H1 (cell line): ENCODE measurements at regions not wholly inside any gene's neighbourhood (a gene's known extent, or its start where the extent isn't known, plus 50 kb on each side); places are given as distances from the start of the nearest gene placed in this dataset.

Source experiments
- CBX8 ChIP-seq: fragments of 300-800, 300-1000 bp; sonication (generic); IDR thresholded peaks from 2 replicates; pipeline ENCODE4 v1.7.1; 2016; ENCODE audit warnings: low read depth, low read length, borderline replicate concordance
- CREB1 ChIP-seq: IDR thresholded peaks from 2 replicates; pipeline ENCODE4 v1.6.1; 2012; ENCODE audit warnings: inconsistent platforms
- EP300 ChIP-seq, 2 experiments: IDR thresholded peaks; 1 replicate in 1 of 2; 2 replicates in 1 of 2; pipeline ENCODE4 v1.6.1; 2011 to 2012; ENCODE audit warnings: low read depth in 2 of 2, low read length in 2 of 2, mild to moderate bottlenecking in 2 of 2, borderline replicate concordance in 1 of 2, inconsistent platforms in 1 of 2, moderate library complexity in 1 of 2
- PHF8 ChIP-seq: fragments of 200-600 bp; sonication (generic); conservative IDR thresholded peaks from 2 replicates; pipeline ENCODE4 v1.7.1; 2012; ENCODE audit warnings: low read depth, mild to moderate bottlenecking, inconsistent platforms, low read length, moderate library complexity
- POLR2A ChIP-seq, 2 experiments: IDR thresholded peaks; 1 replicate in 1 of 2; 2 replicates in 1 of 2; pipeline ENCODE4 v1.6.1; 2011; ENCODE audit warnings: low read depth in 2 of 2, low read length in 2 of 2, mild to moderate bottlenecking in 2 of 2; ENCODE audit errors: control extremely low read depth in 1 of 2
- SP2 ChIP-seq: IDR thresholded peaks from 2 replicates; pipeline ENCODE4 v1.6.1; 2012; ENCODE audit warnings: mild to moderate bottlenecking, low read length, inconsistent platforms
- TAF1 ChIP-seq: IDR thresholded peaks from 2 replicates; pipeline ENCODE4 v1.6.1; 2011; ENCODE audit warnings: mild to moderate bottlenecking, low read depth, low read length
- ZNF274 ChIP-seq: IDR thresholded peaks from 2 replicates; pipeline ENCODE4 v1.7.0; 2012; ENCODE audit warnings: low read length, borderline replicate concordance; ENCODE audit errors: extremely low read depth
- TF ChIP-seq, protein P1 (sequence below): IDR thresholded peaks from 2 replicates; pipeline ENCODE4 v1.6.1; 2012; ENCODE audit warnings: inconsistent platforms
- TF ChIP-seq, protein P2 (sequence below), 3 experiments: IDR thresholded peaks; 1 replicate in 2 of 3; 2 replicates in 1 of 3; pipeline versions ENCODE4 v1.5.1 to v1.6.1; 2011; ENCODE audit warnings: low read length in 3 of 3, mild to moderate bottlenecking in 3 of 3, inconsistent platforms in 2 of 3, low read depth in 1 of 3, moderate library complexity in 1 of 3; ENCODE audit not compliant: insufficient read depth in 1 of 3; ENCODE audit errors: control extremely low read depth in 1 of 3
- TF ChIP-seq, protein P3 (sequence below): IDR thresholded peaks from 2 replicates; pipeline ENCODE4 v1.6.1; 2012; ENCODE audit warnings: low read length, inconsistent platforms

DNA sequence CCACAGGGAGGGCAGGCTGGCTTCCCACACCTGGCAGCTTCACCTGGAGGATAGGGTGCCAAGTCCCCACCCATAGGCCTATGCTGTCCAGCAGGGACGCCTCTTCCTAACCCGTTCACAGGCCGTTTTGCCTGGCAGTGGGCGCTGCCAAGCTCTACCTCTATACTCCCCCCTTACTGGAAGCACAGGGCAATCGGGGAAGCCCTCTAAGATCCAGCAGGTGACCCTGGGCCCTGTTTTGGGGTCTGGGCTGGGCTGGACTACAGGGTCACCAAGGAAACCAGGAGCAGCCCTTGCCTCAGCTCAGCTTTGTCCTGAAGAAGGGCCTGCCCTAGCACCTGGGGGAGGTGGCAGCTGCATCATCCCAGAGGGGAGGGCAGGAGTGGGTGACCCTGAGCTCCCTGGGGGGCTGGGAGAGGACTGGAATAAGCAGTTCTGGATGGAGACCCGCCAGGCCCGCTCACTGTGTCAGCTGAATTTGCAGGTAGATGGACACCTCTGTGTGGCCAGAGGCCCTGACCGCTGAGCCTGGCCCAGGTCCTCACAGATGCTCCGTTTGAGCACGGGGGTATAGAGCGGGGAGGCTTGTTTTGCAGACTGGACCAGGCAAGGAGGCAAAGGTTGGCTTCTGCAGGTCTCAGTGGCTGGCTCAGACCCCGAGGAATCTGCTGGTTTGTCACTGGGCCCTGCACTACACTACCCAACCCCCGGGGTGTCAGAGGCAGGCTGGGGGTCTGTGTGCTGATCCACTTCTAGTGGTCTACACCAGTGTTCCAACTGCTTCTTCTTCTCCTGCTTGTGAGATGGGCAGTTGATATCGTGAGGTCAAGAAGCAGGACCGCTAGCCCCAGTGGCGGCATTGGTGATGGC is 163.1 kb downstream of the ASB1 start:
- TF ChIP-seq, protein P1, sequence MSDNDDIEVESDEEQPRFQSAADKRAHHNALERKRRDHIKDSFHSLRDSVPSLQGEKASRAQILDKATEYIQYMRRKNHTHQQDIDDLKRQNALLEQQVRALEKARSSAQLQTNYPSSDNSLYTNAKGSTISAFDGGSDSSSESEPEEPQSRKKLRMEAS = no peak
- no peak for TF ChIP-seq PHF8
- TF ChIP-seq SP2 = no peak
- TF ChIP-seq TAF1 = no peak
- no peak for TF ChIP-seq EP300 (IDR thresholded peaks at IDR 0.05; ENCODE audit: borderline replicate concordance in 1 of 2, low read depth in 2 of 2, low read length in 2 of 2)
- TF ChIP-seq CBX8 = no peak
- TF ChIP-seq, protein P2, sequence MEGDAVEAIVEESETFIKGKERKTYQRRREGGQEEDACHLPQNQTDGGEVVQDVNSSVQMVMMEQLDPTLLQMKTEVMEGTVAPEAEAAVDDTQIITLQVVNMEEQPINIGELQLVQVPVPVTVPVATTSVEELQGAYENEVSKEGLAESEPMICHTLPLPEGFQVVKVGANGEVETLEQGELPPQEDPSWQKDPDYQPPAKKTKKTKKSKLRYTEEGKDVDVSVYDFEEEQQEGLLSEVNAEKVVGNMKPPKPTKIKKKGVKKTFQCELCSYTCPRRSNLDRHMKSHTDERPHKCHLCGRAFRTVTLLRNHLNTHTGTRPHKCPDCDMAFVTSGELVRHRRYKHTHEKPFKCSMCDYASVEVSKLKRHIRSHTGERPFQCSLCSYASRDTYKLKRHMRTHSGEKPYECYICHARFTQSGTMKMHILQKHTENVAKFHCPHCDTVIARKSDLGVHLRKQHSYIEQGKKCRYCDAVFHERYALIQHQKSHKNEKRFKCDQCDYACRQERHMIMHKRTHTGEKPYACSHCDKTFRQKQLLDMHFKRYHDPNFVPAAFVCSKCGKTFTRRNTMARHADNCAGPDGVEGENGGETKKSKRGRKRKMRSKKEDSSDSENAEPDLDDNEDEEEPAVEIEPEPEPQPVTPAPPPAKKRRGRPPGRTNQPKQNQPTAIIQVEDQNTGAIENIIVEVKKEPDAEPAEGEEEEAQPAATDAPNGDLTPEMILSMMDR (IDR thresholded peaks at IDR 0.05; ENCODE audit: control extremely low read depth in 1 of 3, insufficient read depth in 1 of 3, low read depth in 1 of 3, low read length in 3 of 3) = no peak
- TF ChIP-seq CREB1 = no peak
- TF ChIP-seq, protein P3, sequence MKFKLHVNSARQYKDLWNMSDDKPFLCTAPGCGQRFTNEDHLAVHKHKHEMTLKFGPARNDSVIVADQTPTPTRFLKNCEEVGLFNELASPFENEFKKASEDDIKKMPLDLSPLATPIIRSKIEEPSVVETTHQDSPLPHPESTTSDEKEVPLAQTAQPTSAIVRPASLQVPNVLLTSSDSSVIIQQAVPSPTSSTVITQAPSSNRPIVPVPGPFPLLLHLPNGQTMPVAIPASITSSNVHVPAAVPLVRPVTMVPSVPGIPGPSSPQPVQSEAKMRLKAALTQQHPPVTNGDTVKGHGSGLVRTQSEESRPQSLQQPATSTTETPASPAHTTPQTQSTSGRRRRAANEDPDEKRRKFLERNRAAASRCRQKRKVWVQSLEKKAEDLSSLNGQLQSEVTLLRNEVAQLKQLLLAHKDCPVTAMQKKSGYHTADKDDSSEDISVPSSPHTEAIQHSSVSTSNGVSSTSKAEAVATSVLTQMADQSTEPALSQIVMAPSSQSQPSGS = no peak
- TF ChIP-seq ZNF274 = no peak
- no peak for TF ChIP-seq POLR2A (IDR thresholded peaks at IDR 0.05; ENCODE audit: control extremely low read depth in 1 of 2, low read depth in 2 of 2, low read length in 2 of 2)
